ENCODE measurements at regions not wholly inside any gene's neighbourhood (a gene's known extent, or its start where the extent isn't known, plus 50 kb on each side); places are given as distances from the start of the nearest gene placed in this dataset.

DNA sequence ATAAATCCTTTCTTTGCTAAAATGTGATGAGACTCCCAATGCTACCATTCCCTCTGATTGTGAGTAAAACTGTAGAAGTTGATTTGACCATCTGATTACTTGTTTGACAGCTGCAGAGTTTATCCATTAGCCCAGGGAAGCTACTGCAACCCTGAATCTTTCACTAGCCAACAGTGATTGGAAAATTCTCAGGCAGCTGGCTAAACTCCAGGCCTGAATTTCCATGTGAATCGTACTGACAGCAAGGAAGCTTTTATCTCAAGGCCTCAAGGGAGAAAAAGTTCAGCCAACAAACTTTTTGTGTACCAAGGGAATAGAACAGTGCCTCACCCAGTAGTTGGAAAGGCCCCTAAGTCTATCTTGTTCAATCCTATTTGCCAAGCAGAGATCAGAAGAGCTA, 246.7 kb upstream of the TRPM3 start:
- TF ChIP-seq CTCF (IDR thresholded peaks at IDR 0.05) (no peak), POLR2A (IDR thresholded peaks at IDR 0.05) (no peak)
